IPS-NIHi7 (cell line): ENCODE measurements at regions not wholly inside any gene's neighbourhood (a gene's known extent, or its start where the extent isn't known, plus 50 kb on each side); places are given as distances from the start of the nearest gene placed in this dataset.

Experiments
- DNase-seq: peaks from one replicate; pipeline ENCODE4 v3.0.0; 2012; ENCODE audit warnings: mixed read lengths; ENCODE audit errors: extremely low spot score

GRCh38 chr14:49527221-49527620 is 59.0 kb downstream of the RPS29 start:
- DNase-seq, result no peak

GRCh38 chr14:49526101-49526500 is 60.1 kb downstream of the RPS29 start:
- DNase-seq, result no peak

GRCh38 chr14:49516286-49516685 is 69.9 kb downstream of the RPS29 start:
- no peak for DNase-seq

- DNase-seq, result no peak
Observed at GRCh38 chr14:49512571-49512970, 73.6 kb downstream of the RPS29 start.

GRCh38 chr14:49512147-49512551 is 74.0 kb downstream of the RPS29 start:
- no peak for DNase-seq

GRCh38 chr14:49508124-49508523 is 78.1 kb downstream of the RPS29 start:
- no peak for DNase-seq

- no peak for DNase-seq
Observed at GRCh38 chr14:49506650-49507049, 79.5 kb downstream of the RPS29 start.

GRCh38 chr14:49505041-49505766 is 81.0 kb downstream of the RPS29 start:
- DNase-seq, result no peak

GRCh38 chr14:49497725-49498348 is 88.3 kb downstream of the RPS29 start:
- DNase-seq, result peak; percentile 68

- no peak for DNase-seq
Observed at GRCh38 chr14:49497267-49497666, 88.9 kb downstream of the RPS29 start.

GRCh38 chr14:49494836-49495235 is 91.3 kb downstream of the RPS29 start:
- no peak for DNase-seq

- DNase-seq, result no peak
Observed at GRCh38 chr14:49493557-49493956, 92.6 kb downstream of the RPS29 start.

- no peak for DNase-seq
Observed at GRCh38 chr14:49492151-49492550, 94.0 kb downstream of the RPS29 start.

GRCh38 chr14:49489341-49489740 is 96.8 kb downstream of the RPS29 start:
- DNase-seq, result no peak

GRCh38 chr14:49487238-49487637 is 98.9 kb downstream of the RPS29 start:
- DNase-seq, result no peak

GRCh38 chr14:49485290-49485689 is 100.9 kb downstream of the RPS29 start:
- DNase-seq, result no peak

GRCh38 chr14:49484180-49484579 is 102.0 kb downstream of the RPS29 start:
- DNase-seq, result no peak

GRCh38 chr14:49483268-49483667 is 102.9 kb downstream of the RPS29 start:
- DNase-seq, result no peak

GRCh38 chr14:49480979-49481498 is 105.1 kb downstream of the RPS29 start:
- DNase-seq, result no peak

- no peak for DNase-seq
Observed at GRCh38 chr14:49480053-49480760, 106.0 kb downstream of the RPS29 start.

GRCh38 chr14:49479432-49479831 is 106.7 kb downstream of the RPS29 start:
- no peak for DNase-seq

- DNase-seq, result no peak
Observed at GRCh38 chr14:49478784-49479183, 107.4 kb downstream of the RPS29 start.

- no peak for DNase-seq
Observed at GRCh38 chr14:49467091-49467490, 119.1 kb downstream of the RPS29 start.
